ENCODE measurements at regions not wholly inside any gene's neighbourhood (a gene's known extent, or its start where the extent isn't known, plus 50 kb on each side); places are given as distances from the start of the nearest gene placed in this dataset.

DNA sequence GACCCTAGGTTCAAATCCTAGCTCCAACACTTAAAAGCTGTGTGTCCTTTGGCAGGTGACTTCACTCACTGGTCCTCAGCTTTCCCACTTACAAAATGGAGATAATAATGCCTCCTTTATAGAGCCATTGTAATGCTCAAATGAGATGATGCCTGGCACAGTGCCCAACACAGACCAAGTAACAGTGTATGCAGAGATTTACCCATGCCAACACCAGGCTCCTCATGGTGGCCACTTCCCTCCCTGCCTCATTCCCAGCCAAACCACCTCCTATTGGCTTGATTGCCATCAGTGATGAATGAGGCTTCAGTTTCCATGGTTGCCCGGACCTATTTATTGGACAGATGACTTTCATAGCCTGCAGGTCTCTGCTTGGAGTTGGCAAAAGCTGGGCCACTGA lies 469.4 kb downstream of the CDK5RAP2 start:
- DNase-seq (ENCODE audit: low spot score) = no peak
- no peaks in the 10 kb centered on the region for H3K36me3 ChIP-seq (ENCODE audit: control insufficient read depth in 4 of 4, insufficient read depth in 3 of 4, low read depth in 1 of 4, low read length in 3 of 4)
- no peaks in the 10 kb centered on the region for H3K9me3 ChIP-seq (ENCODE audit: control insufficient read depth in 4 of 4, low read length in 3 of 4)
- no peaks in the 10 kb centered on the region for H3K4me1 ChIP-seq (ENCODE audit: control insufficient read depth in 4 of 4, insufficient read depth in 4 of 4, low read length in 3 of 4)
- no peak overlapping the region for H3K9ac ChIP-seq (ENCODE audit: low read depth in 1 of 2, low read length in 2 of 2)
- TF ChIP-seq FOXA1 (IDR thresholded peaks at IDR 0.05) (no peak), JUND (IDR thresholded peaks at IDR 0.05) (no peak), HNF4G (IDR thresholded peaks at IDR 0.05) (no peak), GABPA (IDR thresholded peaks at IDR 0.05 in 1 of 2, conservative IDR thresholded peaks at IDR 0.05 in 1 of 2) (no peak), RAD21 (IDR thresholded peaks at IDR 0.05) (no peak)
- TF ChIP-seq, protein P1, sequence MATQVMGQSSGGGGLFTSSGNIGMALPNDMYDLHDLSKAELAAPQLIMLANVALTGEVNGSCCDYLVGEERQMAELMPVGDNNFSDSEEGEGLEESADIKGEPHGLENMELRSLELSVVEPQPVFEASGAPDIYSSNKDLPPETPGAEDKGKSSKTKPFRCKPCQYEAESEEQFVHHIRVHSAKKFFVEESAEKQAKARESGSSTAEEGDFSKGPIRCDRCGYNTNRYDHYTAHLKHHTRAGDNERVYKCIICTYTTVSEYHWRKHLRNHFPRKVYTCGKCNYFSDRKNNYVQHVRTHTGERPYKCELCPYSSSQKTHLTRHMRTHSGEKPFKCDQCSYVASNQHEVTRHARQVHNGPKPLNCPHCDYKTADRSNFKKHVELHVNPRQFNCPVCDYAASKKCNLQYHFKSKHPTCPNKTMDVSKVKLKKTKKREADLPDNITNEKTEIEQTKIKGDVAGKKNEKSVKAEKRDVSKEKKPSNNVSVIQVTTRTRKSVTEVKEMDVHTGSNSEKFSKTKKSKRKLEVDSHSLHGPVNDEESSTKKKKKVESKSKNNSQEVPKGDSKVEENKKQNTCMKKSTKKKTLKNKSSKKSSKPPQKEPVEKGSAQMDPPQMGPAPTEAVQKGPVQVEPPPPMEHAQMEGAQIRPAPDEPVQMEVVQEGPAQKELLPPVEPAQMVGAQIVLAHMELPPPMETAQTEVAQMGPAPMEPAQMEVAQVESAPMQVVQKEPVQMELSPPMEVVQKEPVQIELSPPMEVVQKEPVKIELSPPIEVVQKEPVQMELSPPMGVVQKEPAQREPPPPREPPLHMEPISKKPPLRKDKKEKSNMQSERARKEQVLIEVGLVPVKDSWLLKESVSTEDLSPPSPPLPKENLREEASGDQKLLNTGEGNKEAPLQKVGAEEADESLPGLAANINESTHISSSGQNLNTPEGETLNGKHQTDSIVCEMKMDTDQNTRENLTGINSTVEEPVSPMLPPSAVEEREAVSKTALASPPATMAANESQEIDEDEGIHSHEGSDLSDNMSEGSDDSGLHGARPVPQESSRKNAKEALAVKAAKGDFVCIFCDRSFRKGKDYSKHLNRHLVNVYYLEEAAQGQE (IDR thresholded peaks at IDR 0.05) = no peak
- TF ChIP-seq, protein P2, sequence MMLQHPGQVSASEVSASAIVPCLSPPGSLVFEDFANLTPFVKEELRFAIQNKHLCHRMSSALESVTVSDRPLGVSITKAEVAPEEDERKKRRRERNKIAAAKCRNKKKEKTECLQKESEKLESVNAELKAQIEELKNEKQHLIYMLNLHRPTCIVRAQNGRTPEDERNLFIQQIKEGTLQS (IDR thresholded peaks at IDR 0.05) = no peak
- H3K27me3 ChIP-seq (ENCODE audit: control insufficient read depth in 4 of 4, insufficient read depth in 4 of 4, low read length in 3 of 4) = peaks cover 0 to 2% (median 0%) of the 10 kb centered on the region in 4 donors
- 81% methylated on average over 1 of the region's 1 CpG for WGBS
- no peak overlapping the region for H3K4me3 ChIP-seq (ENCODE audit: low read depth in 1 of 3, low read length in 3 of 3)
- H3K27ac ChIP-seq (ENCODE audit: low read depth in 1 of 2, low read length in 2 of 2) = no peak overlapping the region

DNA sequence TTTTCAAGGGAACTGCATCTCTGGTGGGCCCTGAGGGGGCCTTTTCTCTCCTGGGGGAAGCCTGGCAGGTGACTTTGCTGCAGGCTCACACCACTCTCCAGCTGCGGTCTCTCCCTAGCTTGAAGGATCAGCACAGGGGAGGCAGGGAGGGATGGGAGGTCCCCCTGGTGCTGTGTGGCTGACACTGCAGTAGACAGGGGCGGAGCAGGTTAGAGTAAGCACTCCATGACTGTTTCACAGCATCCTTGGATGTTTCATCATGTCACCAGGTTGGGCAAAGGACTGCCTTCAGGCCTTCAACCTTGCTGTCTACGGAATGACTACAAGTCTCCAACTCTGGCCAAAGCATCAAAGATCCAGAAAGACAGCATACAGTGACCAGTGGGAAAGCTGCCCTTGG lies 470.7 kb downstream of the CDK5RAP2 start:
- H3K4me1 ChIP-seq (ENCODE audit: control insufficient read depth in 4 of 4, insufficient read depth in 4 of 4, low read length in 3 of 4) = no peaks in the 10 kb centered on the region
- H3K9ac ChIP-seq (ENCODE audit: low read depth in 1 of 2, low read length in 2 of 2) = no peak overlapping the region
- H3K4me3 ChIP-seq (ENCODE audit: low read depth in 1 of 3, low read length in 3 of 3) = no peak overlapping the region
- H3K36me3 ChIP-seq (ENCODE audit: control insufficient read depth in 4 of 4, insufficient read depth in 3 of 4, low read depth in 1 of 4, low read length in 3 of 4) = no peaks in the 10 kb centered on the region
- DNase-seq (ENCODE audit: low spot score) = no peak
- no peaks in the 10 kb centered on the region for H3K9me3 ChIP-seq (ENCODE audit: control insufficient read depth in 4 of 4, low read length in 3 of 4)
- peaks cover 0 to 5% (median 0%) of the 10 kb centered on the region in 4 donors for H3K27me3 ChIP-seq (ENCODE audit: control insufficient read depth in 4 of 4, insufficient read depth in 4 of 4, low read length in 3 of 4)
- no peak overlapping the region for H3K27ac ChIP-seq (ENCODE audit: low read depth in 1 of 2, low read length in 2 of 2)
- no peak for TF ChIP-seq FOXA2 (IDR thresholded peaks at IDR 0.05)
- no peak for TF ChIP-seq JUND (IDR thresholded peaks at IDR 0.05)
- no peak for TF ChIP-seq RXRA (IDR thresholded peaks at IDR 0.05)
- TF ChIP-seq, protein P2 (IDR thresholded peaks at IDR 0.05) = no peak
- TF ChIP-seq SP1 (IDR thresholded peaks at IDR 0.05) = no peak
- TF ChIP-seq, protein P3, sequence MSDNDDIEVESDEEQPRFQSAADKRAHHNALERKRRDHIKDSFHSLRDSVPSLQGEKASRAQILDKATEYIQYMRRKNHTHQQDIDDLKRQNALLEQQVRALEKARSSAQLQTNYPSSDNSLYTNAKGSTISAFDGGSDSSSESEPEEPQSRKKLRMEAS (IDR thresholded peaks at IDR 0.05) = no peak
- no peak for TF ChIP-seq YY1 (IDR thresholded peaks at IDR 0.05)
- TF ChIP-seq GABPA (IDR thresholded peaks at IDR 0.05 in 1 of 2, conservative IDR thresholded peaks at IDR 0.05 in 1 of 2) = no peak
- TF ChIP-seq, protein P1 (IDR thresholded peaks at IDR 0.05) = no peak
- WGBS = 65% methylated on average over 3 of the region's 3 CpGs

Measured in liver (tissue), 7 donors.